GM23338 (cell line): ENCODE measurements at regions not wholly inside any gene's neighbourhood (a gene's known extent, or its start where the extent isn't known, plus 50 kb on each side); places are given as distances from the start of the nearest gene placed in this dataset.

Experiments
- ATAC-seq: fragments of 200-7000 bp; cut with Tn5 transposase; 3 replicates; pipeline ENCODE4 v1.9.1; 2020
- DNase-seq: peaks from one replicate; pipeline ENCODE4 v3.0.0-alpha.2; 2015; ENCODE audit warnings: low spot score
- H2AFZ ChIP-seq: fragments of 200-600 bp; sonication (generic); 2 replicates; pipeline ENCODE4 v1.8.0; 2016; ENCODE audit warnings: antibody characterized with exemption, mild to moderate bottlenecking, moderate library complexity
- H3F3A ChIP-seq: fragments of 200-600 bp; sonication (generic); replicated peaks from 2 replicates; pipeline ENCODE4 v1.8.0; 2017; ENCODE audit warnings: antibody characterized with exemption, mixed run types, low read depth
- H3K27ac ChIP-seq: fragments of 200-600 bp; sonication (generic); 2 replicates; pipeline ENCODE4 v1.6.1; 2016; ENCODE audit warnings: low read depth
- H3K27me3 ChIP-seq: fragments of 200-600 bp; sonication (generic); 2 replicates; pipeline ENCODE4 v1.8.0; 2016; ENCODE audit warnings: mild to moderate bottlenecking, mixed run types, moderate library complexity; ENCODE audit not compliant: insufficient read depth
- H3K36me3 ChIP-seq: fragments of 200-600 bp; sonication (generic); 2 replicates; pipeline ENCODE4 v1.8.0; 2016; ENCODE audit warnings: mild to moderate bottlenecking; ENCODE audit not compliant: insufficient read depth
- H3K4me1 ChIP-seq: fragments of 200-600 bp; sonication (generic); 2 replicates; pipeline ENCODE4 v1.8.0; 2016; ENCODE audit warnings: mild to moderate bottlenecking, moderate library complexity; ENCODE audit not compliant: insufficient read depth
- H3K4me2 ChIP-seq: fragments of 200-600 bp; sonication (generic); 2 replicates; pipeline ENCODE4 v1.7.1; 2017; ENCODE audit warnings: mixed run types
- H3K4me3 ChIP-seq: fragments of 200-600 bp; sonication (generic); 2 replicates; pipeline ENCODE4 v1.6.1; 2016; ENCODE audit warnings: mixed run types
- H3K79me2 ChIP-seq: fragments of 200-600 bp; sonication (generic); replicated peaks from 2 replicates; pipeline ENCODE4 v1.8.0; 2017; ENCODE audit warnings: mild to moderate bottlenecking; ENCODE audit not compliant: insufficient read depth
- H3K9me2 ChIP-seq: fragments of 200-600 bp; sonication (generic); 2 replicates; pipeline ENCODE4 v1.8.0; 2017; ENCODE audit not compliant: insufficient read depth
- H4K20me1 ChIP-seq: fragments of 200-600 bp; sonication (generic); replicated peaks from 2 replicates; pipeline ENCODE4 v1.8.0; 2017; ENCODE audit warnings: mild to moderate bottlenecking; ENCODE audit not compliant: insufficient read depth
- H3K27ac Mint-ChIP-seq: 2 replicates; pipeline ENCODE4 v1.8.0; 2020; ENCODE audit warnings: inconsistent platforms, mild to moderate bottlenecking, moderate library complexity, mixed read lengths
- H3K27me3 Mint-ChIP-seq: 3 replicates; pipeline ENCODE4 v1.8.0; 2022; ENCODE audit warnings: low read depth, mild to moderate bottlenecking, moderate library complexity, mixed read lengths, inconsistent platforms; ENCODE audit not compliant: insufficient read depth, poor library complexity
- H3K36me3 Mint-ChIP-seq: 3 replicates; pipeline ENCODE4 v1.8.0; 2021; ENCODE audit warnings: low read depth, mild to moderate bottlenecking, inconsistent platforms, moderate library complexity, mixed read lengths
- H3K4me1 Mint-ChIP-seq: 3 replicates; pipeline ENCODE4 v1.8.0; 2020; ENCODE audit warnings: mild to moderate bottlenecking, inconsistent platforms, mixed read lengths
- H3K4me3 Mint-ChIP-seq: 3 replicates; pipeline ENCODE4 v1.8.0; 2021; ENCODE audit warnings: moderate library complexity, mild to moderate bottlenecking, inconsistent platforms, mixed read lengths
- H3K9me3 Mint-ChIP-seq: 3 replicates; pipeline ENCODE4 v1.8.0; 2020; ENCODE audit warnings: moderate library complexity, mild to moderate bottlenecking, inconsistent platforms, mixed read lengths
- CREB1 ChIP-seq: fragments of 250-450 bp; sonication (Bioruptor Pico); IDR thresholded peaks from 2 replicates; pipeline ENCODE4 v1.5.0; 2020; ENCODE audit warnings: low read depth, mild to moderate bottlenecking, moderate library complexity
- EZH2 ChIP-seq: fragments of 200-600 bp; sonication (generic); IDR thresholded peaks from one replicate; pipeline ENCODE4 v1.8.0; 2017; ENCODE audit warnings: antibody characterized with exemption, mild to moderate bottlenecking, low read depth; ENCODE audit not compliant: unreplicated experiment
- EZH2phosphoT487 ChIP-seq: fragments of 200-600 bp; sonication (generic); IDR thresholded peaks from one replicate; pipeline ENCODE4 v1.8.1; 2018; ENCODE audit warnings: antibody characterized with exemption; ENCODE audit not compliant: unreplicated experiment
- JUNB ChIP-seq: IDR thresholded peaks from one replicate; pipeline ENCODE4 v1.6.1; 2016; ENCODE audit warnings: antibody characterized with exemption; ENCODE audit not compliant: unreplicated experiment
- NANOG ChIP-seq: IDR thresholded peaks from 2 replicates; pipeline ENCODE4 v1.6.1; 2016; ENCODE audit warnings: antibody characterized with exemption, borderline replicate concordance
- POLR2AphosphoS5 ChIP-seq: IDR thresholded peaks from 2 replicates; pipeline ENCODE4 v1.6.1; 2016; ENCODE audit warnings: antibody characterized with exemption, low read depth
- ZNF114 ChIP-seq: fragments of 250-450 bp; sonication (Bioruptor Pico); IDR thresholded peaks from 2 replicates; pipeline ENCODE4 v1.5.0; 2020; ENCODE audit warnings: mild to moderate bottlenecking, moderate library complexity
- ZNF331 ChIP-seq: fragments of 250-450 bp; sonication (Bioruptor Pico); IDR thresholded peaks from 2 replicates; pipeline ENCODE4 v1.5.0; 2020; ENCODE audit warnings: low read depth, mild to moderate bottlenecking, moderate library complexity
- TF ChIP-seq, protein P1 (sequence below): IDR thresholded peaks from one replicate; pipeline ENCODE4 v1.6.1; 2018; ENCODE audit warnings: antibody characterized with exemption; ENCODE audit not compliant: unreplicated experiment
- TF ChIP-seq, protein P2 (sequence below), 2 experiments: fragments of 200-600 bp in 1 of 2; sonication (generic) in 1 of 2; conservative IDR thresholded peaks; 2 replicates each; pipeline versions ENCODE4 v1.5.1 to v1.6.1; 2016 to 2017; ENCODE audit warnings: antibody characterized with exemption in 2 of 2, low read depth in 2 of 2, mild to moderate bottlenecking in 2 of 2, moderate library complexity in 1 of 2
- TF ChIP-seq, protein P3 (sequence below): IDR thresholded peaks from 2 replicates; pipeline ENCODE4 v1.6.1; 2016; ENCODE audit warnings: antibody characterized with exemption

DNA sequence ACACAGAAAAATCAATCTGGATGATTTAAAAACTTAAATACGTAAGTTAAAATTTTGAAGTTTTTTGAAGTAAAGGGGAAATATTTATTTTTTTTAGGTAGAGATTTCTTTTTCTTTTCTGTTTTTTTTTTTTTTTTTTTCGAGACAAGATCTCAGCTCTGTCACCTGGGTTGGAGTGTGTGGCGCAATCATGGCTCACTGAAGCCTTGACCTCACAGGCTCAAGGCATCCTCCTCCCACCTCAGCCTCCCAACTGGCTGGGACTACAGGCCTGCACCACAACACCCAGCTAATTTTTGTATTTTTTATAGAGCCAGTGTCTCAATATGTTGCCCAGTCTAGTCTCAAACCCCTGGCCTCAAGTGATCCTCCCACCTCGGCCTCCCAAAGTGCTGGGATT is 120.4 kb upstream of the CLDN10 start (continued):
- TF ChIP-seq, protein P1, sequence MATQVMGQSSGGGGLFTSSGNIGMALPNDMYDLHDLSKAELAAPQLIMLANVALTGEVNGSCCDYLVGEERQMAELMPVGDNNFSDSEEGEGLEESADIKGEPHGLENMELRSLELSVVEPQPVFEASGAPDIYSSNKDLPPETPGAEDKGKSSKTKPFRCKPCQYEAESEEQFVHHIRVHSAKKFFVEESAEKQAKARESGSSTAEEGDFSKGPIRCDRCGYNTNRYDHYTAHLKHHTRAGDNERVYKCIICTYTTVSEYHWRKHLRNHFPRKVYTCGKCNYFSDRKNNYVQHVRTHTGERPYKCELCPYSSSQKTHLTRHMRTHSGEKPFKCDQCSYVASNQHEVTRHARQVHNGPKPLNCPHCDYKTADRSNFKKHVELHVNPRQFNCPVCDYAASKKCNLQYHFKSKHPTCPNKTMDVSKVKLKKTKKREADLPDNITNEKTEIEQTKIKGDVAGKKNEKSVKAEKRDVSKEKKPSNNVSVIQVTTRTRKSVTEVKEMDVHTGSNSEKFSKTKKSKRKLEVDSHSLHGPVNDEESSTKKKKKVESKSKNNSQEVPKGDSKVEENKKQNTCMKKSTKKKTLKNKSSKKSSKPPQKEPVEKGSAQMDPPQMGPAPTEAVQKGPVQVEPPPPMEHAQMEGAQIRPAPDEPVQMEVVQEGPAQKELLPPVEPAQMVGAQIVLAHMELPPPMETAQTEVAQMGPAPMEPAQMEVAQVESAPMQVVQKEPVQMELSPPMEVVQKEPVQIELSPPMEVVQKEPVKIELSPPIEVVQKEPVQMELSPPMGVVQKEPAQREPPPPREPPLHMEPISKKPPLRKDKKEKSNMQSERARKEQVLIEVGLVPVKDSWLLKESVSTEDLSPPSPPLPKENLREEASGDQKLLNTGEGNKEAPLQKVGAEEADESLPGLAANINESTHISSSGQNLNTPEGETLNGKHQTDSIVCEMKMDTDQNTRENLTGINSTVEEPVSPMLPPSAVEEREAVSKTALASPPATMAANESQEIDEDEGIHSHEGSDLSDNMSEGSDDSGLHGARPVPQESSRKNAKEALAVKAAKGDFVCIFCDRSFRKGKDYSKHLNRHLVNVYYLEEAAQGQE = no peak
- TF ChIP-seq ZNF331 (CRISPR knock-in tag) (no peak), CREB1 (CRISPR knock-in tag) (no peak), NANOG (no peak), ZNF114 (CRISPR knock-in tag) (no peak), EZH2phosphoT487 (no peak), JUNB (no peak), EZH2 (no peak)
- TF ChIP-seq, protein P2, sequence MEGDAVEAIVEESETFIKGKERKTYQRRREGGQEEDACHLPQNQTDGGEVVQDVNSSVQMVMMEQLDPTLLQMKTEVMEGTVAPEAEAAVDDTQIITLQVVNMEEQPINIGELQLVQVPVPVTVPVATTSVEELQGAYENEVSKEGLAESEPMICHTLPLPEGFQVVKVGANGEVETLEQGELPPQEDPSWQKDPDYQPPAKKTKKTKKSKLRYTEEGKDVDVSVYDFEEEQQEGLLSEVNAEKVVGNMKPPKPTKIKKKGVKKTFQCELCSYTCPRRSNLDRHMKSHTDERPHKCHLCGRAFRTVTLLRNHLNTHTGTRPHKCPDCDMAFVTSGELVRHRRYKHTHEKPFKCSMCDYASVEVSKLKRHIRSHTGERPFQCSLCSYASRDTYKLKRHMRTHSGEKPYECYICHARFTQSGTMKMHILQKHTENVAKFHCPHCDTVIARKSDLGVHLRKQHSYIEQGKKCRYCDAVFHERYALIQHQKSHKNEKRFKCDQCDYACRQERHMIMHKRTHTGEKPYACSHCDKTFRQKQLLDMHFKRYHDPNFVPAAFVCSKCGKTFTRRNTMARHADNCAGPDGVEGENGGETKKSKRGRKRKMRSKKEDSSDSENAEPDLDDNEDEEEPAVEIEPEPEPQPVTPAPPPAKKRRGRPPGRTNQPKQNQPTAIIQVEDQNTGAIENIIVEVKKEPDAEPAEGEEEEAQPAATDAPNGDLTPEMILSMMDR (conservative IDR thresholded peaks at IDR 0.05; ENCODE audit: low read depth in 2 of 2) = no peak
- TF ChIP-seq, protein P3, sequence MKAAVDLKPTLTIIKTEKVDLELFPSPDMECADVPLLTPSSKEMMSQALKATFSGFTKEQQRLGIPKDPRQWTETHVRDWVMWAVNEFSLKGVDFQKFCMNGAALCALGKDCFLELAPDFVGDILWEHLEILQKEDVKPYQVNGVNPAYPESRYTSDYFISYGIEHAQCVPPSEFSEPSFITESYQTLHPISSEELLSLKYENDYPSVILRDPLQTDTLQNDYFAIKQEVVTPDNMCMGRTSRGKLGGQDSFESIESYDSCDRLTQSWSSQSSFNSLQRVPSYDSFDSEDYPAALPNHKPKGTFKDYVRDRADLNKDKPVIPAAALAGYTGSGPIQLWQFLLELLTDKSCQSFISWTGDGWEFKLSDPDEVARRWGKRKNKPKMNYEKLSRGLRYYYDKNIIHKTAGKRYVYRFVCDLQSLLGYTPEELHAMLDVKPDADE = no peak

DNA sequence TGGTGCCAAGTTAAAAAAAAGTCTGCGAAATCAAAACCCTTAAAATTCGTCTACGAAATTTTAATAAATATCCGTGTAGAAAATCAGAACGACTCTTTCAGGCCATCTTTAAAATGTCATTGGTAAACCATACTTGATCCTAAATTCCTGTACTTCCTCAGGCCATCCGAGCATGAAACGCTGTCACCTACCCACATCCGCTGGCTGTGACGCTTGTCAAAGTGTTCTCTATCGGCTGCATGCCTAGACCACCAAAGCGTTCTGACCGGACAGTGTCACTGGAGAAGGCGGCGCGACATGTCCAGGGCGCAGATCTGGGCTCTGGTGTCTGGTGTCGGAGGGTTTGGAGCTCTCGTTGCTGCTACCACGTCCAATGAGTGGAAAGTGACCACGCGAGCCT is 119.0 kb upstream of the CLDN10 start:
- H3K4me1 Mint-ChIP-seq = no peaks in the 10 kb centered on the region; the same call in 2 of the 3 replicates
- H3K4me3 Mint-ChIP-seq = no peak overlapping the region
- H3K27ac ChIP-seq = no peak overlapping the region
- no peaks in the 10 kb centered on the region for H3K9me3 Mint-ChIP-seq
- ATAC-seq (no peak), DNase-seq (no peak)
- no peaks in the 10 kb centered on the region for H3K79me2 ChIP-seq
- no peaks in the 10 kb centered on the region for H3K27me3 Mint-ChIP-seq
- no peaks in the 10 kb centered on the region for H3K36me3 ChIP-seq
- H4K20me1 ChIP-seq = no peaks in the 10 kb centered on the region
- H3K4me1 ChIP-seq = no peaks in the 10 kb centered on the region
- no peak overlapping the region for H3K4me3 ChIP-seq
- H3K4me2 ChIP-seq = no peak overlapping the region
- H3K27ac Mint-ChIP-seq = no peak overlapping the region
- H3K36me3 Mint-ChIP-seq = no peaks in the 10 kb centered on the region
- H3F3A ChIP-seq = no peaks in the 10 kb centered on the region
- H3K9me2 ChIP-seq = no peaks in the 10 kb centered on the region
- no peak overlapping the region for H2AFZ ChIP-seq
- H3K27me3 ChIP-seq = no peaks in the 10 kb centered on the region
- TF ChIP-seq EZH2phosphoT487 (no peak), NANOG (no peak), JUNB (no peak), EZH2 (no peak), ZNF331 (CRISPR knock-in tag) (no peak), CREB1 (CRISPR knock-in tag) (no peak), POLR2AphosphoS5 (no peak)
- TF ChIP-seq, protein P2 (conservative IDR thresholded peaks at IDR 0.05; ENCODE audit: low read depth in 2 of 2) = no peak
- TF ChIP-seq, protein P3 = no peak
- TF ChIP-seq, protein P1 = no peak
